ENCODE measurements at regions not wholly inside any gene's neighbourhood (a gene's known extent, or its start where the extent isn't known, plus 50 kb on each side); places are given as distances from the start of the nearest gene placed in this dataset.

DNA sequence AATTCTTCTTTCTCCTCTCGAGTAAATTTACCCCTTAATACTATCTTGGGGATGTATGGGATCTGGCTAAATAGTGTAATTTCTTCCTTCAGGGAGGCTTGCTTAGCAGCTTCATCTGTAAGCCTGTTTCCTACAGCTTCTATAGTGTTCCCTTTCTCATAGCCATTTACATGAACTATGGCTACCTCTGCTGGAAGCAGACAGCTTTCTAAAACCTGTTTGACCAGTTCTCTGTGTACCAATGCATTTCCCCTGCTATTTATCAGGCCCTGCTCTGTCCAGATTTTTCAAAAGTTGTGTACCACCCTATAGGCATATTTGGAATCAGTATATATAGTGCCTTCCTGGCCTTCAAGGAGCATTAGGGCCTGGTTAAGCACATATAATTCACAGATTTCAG lies 113.6 kb upstream of the PCDH9 start:
- TF ChIP-seq CTCF (IDR thresholded peaks at IDR 0.05; ENCODE audit: low read depth, low read length) (peak; percentile 16; the same call in 1 of the 2 replicates), EZH2phosphoT487 (IDR thresholded peaks at IDR 0.05; ENCODE audit: low read depth) (no peak)
